ENCODE measurements at regions not wholly inside any gene's neighbourhood (a gene's known extent, or its start where the extent isn't known, plus 50 kb on each side); places are given as distances from the start of the nearest gene placed in this dataset.

GRCh38 chr9:20284601-20285289 is 337.6 kb downstream of the MLLT3 start:
- 90% methylated on average over 2 of the region's 3 CpGs for WGBS
- H3K27me3 ChIP-seq, result no peaks in the 10 kb centered on the region
- no peak overlapping the region for H3K4me3 ChIP-seq
- H3K9me3 ChIP-seq, result no peaks in the 10 kb centered on the region
- no peaks in the 10 kb centered on the region for H3K36me3 ChIP-seq
- H3K4me1 ChIP-seq, result no peaks in the 10 kb centered on the region
- TF ChIP-seq CTCF (IDR thresholded peaks at IDR 0.05) (no peak), EP300 (IDR thresholded peaks at IDR 0.05) (no peak), POLR2AphosphoS5 (IDR thresholded peaks at IDR 0.05) (no peak), POLR2A (IDR thresholded peaks at IDR 0.05) (no peak)
- H3K27ac ChIP-seq, result peak overlapping the region; percentile 21
- no peak for DNase-seq (ENCODE audit: low spot score in 2 of 2)

- no peak for TF ChIP-seq EP300 (IDR thresholded peaks at IDR 0.05)
- TF ChIP-seq POLR2AphosphoS5 (IDR thresholded peaks at IDR 0.05), result no peak
- no peak for TF ChIP-seq CTCF (IDR thresholded peaks at IDR 0.05)
- TF ChIP-seq POLR2A (IDR thresholded peaks at IDR 0.05), result no peak
- WGBS, result 90% methylated on average over 3 of the region's 3 CpGs
- H3K4me3 ChIP-seq, result no peak overlapping the region
- H3K27ac ChIP-seq, result no peak overlapping the region
- H3K36me3 ChIP-seq, result no peaks in the 10 kb centered on the region
- H3K9me3 ChIP-seq, result no peaks in the 10 kb centered on the region
- no peaks in the 10 kb centered on the region for H3K4me1 ChIP-seq
- no peaks in the 10 kb centered on the region for H3K27me3 ChIP-seq
- DNase-seq (ENCODE audit: low spot score in 2 of 2), result no peak
Measured at GRCh38 chr9:20280330-20280729, 342.0 kb downstream of the MLLT3 start.

GRCh38 chr9:20276762-20277161 is 345.5 kb downstream of the MLLT3 start:
- Histone ChIP-seq H3K9me3 (no peaks in the 10 kb centered on the region), H3K4me3 (no peak overlapping the region), H3K4me1 (no peaks in the 10 kb centered on the region), H3K27me3 (no peaks in the 10 kb centered on the region), H3K36me3 (no peaks in the 10 kb centered on the region), H3K27ac (no peak overlapping the region)
- 97% methylated on average over 2 of the region's 2 CpGs for WGBS
- DNase-seq (ENCODE audit: low spot score in 2 of 2), result no peak
- TF ChIP-seq EP300 (IDR thresholded peaks at IDR 0.05) (no peak), POLR2A (IDR thresholded peaks at IDR 0.05) (no peak), CTCF (IDR thresholded peaks at IDR 0.05) (no peak), POLR2AphosphoS5 (IDR thresholded peaks at IDR 0.05) (no peak)

- no peaks in the 10 kb centered on the region for H3K4me1 ChIP-seq
- WGBS, result 79% methylated on average over 2 of the region's 2 CpGs
- no peaks in the 10 kb centered on the region for H3K27me3 ChIP-seq
- no peak overlapping the region for H3K4me3 ChIP-seq
- DNase-seq (ENCODE audit: low spot score in 2 of 2), result no peak
- TF ChIP-seq POLR2AphosphoS5 (IDR thresholded peaks at IDR 0.05) (no peak), EP300 (IDR thresholded peaks at IDR 0.05) (no peak), POLR2A (IDR thresholded peaks at IDR 0.05) (no peak)
- H3K36me3 ChIP-seq, result no peaks in the 10 kb centered on the region
- H3K27ac ChIP-seq, result no peak overlapping the region
- no peaks in the 10 kb centered on the region for H3K9me3 ChIP-seq
Measured at GRCh38 chr9:20271723-20272122, 350.6 kb downstream of the MLLT3 start.

- no peak for DNase-seq (ENCODE audit: low spot score in 2 of 2)
- Histone ChIP-seq H3K4me1 (no peaks in the 10 kb centered on the region), H3K27me3 (no peaks in the 10 kb centered on the region), H3K4me3 (no peak overlapping the region), H3K9me3 (no peaks in the 10 kb centered on the region), H3K27ac (no peak overlapping the region), H3K36me3 (no peaks in the 10 kb centered on the region)
- 42% methylated on average over 1 of the region's 1 CpG for WGBS
- TF ChIP-seq POLR2AphosphoS5 (IDR thresholded peaks at IDR 0.05), result no peak
- no peak for TF ChIP-seq CTCF (IDR thresholded peaks at IDR 0.05)
- TF ChIP-seq POLR2A (IDR thresholded peaks at IDR 0.05), result no peak
- TF ChIP-seq EP300 (IDR thresholded peaks at IDR 0.05), result no peak
Measured at GRCh38 chr9:20271096-20271495, 351.2 kb downstream of the MLLT3 start.

- H3K4me1 ChIP-seq, result no peaks in the 10 kb centered on the region
- H3K9me3 ChIP-seq, result no peaks in the 10 kb centered on the region
- no peaks in the 10 kb centered on the region for H3K36me3 ChIP-seq
- no peak for DNase-seq (ENCODE audit: low spot score in 2 of 2)
- TF ChIP-seq CTCF (IDR thresholded peaks at IDR 0.05) (no peak), EP300 (IDR thresholded peaks at IDR 0.05) (no peak), POLR2A (IDR thresholded peaks at IDR 0.05) (no peak), POLR2AphosphoS5 (IDR thresholded peaks at IDR 0.05) (no peak)
- H3K4me3 ChIP-seq, result no peak overlapping the region
- WGBS, result 76% methylated on average over 1 of the region's 1 CpG
- H3K27ac ChIP-seq, result no peak overlapping the region
- no peaks in the 10 kb centered on the region for H3K27me3 ChIP-seq
Measured at GRCh38 chr9:20270161-20270560, 352.1 kb downstream of the MLLT3 start.

Data from suprapubic skin (tissue), 4 donors.